ENCODE measurements at regions not wholly inside any gene's neighbourhood (a gene's known extent, or its start where the extent isn't known, plus 50 kb on each side); places are given as distances from the start of the nearest gene placed in this dataset.

DNA sequence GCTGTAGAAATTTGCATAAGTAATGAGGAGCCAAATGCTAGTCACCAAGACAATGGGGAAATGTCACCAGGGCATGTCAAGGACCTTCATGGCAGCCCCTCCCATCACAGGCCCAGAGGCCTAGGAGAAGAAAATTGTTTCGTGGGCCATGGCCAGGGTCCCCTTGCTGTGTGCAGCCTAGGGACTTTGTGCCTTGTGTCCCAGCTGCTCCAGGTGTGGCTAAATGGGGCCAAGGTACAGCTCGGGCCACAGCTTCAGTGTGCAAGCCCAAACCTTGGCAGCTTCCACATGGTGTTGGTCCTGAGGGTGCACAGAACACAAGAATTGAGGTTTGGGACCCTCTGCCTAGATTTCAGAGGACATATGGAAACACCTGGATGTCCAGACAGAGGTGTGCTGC lies 208.8 kb upstream of the TBC1D5 start:
- no peak for TF ChIP-seq REST (IDR thresholded peaks at IDR 0.05; ENCODE audit: insufficient replicate concordance, low read depth)
- TF ChIP-seq CTCF (IDR thresholded peaks at IDR 0.05; ENCODE audit: insufficient read depth, low read length), result no peak
- no peak for TF ChIP-seq POLR2AphosphoS5 (IDR thresholded peaks at IDR 0.05; ENCODE audit: low read depth)
- TF ChIP-seq SPI1 (IDR thresholded peaks at IDR 0.05; ENCODE audit: borderline replicate concordance, low read depth), result no peak
- no peak for TF ChIP-seq GABPA (IDR thresholded peaks at IDR 0.05; ENCODE audit: low read depth)

Measured in HL-60 (cell line).